PFSK-1 (cell line): ENCODE measurements at regions not wholly inside any gene's neighbourhood (a gene's known extent, or its start where the extent isn't known, plus 50 kb on each side); places are given as distances from the start of the nearest gene placed in this dataset.

Experiments used
- FOXP2 ChIP-seq: optimal IDR thresholded peaks from 2 replicates; pipeline ENCODE3; 2011; ENCODE audit warnings: borderline replicate concordance, control low read depth, inconsistent platforms; ENCODE audit not compliant: insufficient read depth; ENCODE audit errors: extremely low read length, extremely low read depth
- POLR2AphosphoS5 ChIP-seq: IDR thresholded peaks from 2 replicates; pipeline ENCODE4 v1.6.1; 2012; ENCODE audit warnings: low read depth, mild to moderate bottlenecking, control low read depth, low read length, moderate library complexity
- SIN3A ChIP-seq: IDR thresholded peaks from 2 replicates; pipeline ENCODE4 v1.6.1; 2012; ENCODE audit warnings: mild to moderate bottlenecking, low read length, moderate library complexity, borderline replicate concordance; ENCODE audit not compliant: insufficient read depth
- TAF1 ChIP-seq: IDR thresholded peaks from 2 replicates; pipeline ENCODE4 v1.6.1; 2012; ENCODE audit warnings: low read length, control low read depth, borderline replicate concordance; ENCODE audit not compliant: insufficient read depth
- TF ChIP-seq, protein P1 (sequence below), 2 experiments: IDR thresholded peaks; 2 replicates each; pipeline versions ENCODE4 v1.6.1 to v1.8.0; 2011 to 2012; ENCODE audit warnings: low read depth in 2 of 2, low read length in 2 of 2, control low read depth in 1 of 2, inconsistent platforms in 1 of 2, mild to moderate bottlenecking in 1 of 2, moderate library complexity in 1 of 2; ENCODE audit not compliant: insufficient read depth in 1 of 2

DNA sequence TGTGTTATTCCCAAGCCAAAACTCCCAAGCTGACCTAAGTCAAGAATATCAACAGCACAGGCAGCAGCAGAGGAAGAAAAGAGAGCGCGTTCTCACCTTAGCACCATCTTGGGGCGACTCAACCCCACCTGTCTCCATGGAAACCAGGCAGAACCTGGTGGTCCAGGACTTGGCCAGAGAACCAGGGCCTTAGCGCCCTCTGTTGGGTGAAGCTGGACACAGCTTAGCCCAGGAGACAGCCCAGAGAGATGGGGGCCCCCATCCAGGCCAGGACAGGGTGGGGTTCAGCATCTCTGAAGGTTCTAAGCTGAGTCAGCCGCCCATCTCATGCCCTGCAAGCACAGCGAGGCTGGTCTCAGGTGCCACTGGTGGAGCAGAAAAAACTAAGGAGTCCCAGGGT, 60.1 kb upstream of the TMEM132E start:
- TF ChIP-seq POLR2AphosphoS5 (no peak), SIN3A (no peak), TAF1 (no peak), FOXP2 (no peak)
- TF ChIP-seq, protein P1, sequence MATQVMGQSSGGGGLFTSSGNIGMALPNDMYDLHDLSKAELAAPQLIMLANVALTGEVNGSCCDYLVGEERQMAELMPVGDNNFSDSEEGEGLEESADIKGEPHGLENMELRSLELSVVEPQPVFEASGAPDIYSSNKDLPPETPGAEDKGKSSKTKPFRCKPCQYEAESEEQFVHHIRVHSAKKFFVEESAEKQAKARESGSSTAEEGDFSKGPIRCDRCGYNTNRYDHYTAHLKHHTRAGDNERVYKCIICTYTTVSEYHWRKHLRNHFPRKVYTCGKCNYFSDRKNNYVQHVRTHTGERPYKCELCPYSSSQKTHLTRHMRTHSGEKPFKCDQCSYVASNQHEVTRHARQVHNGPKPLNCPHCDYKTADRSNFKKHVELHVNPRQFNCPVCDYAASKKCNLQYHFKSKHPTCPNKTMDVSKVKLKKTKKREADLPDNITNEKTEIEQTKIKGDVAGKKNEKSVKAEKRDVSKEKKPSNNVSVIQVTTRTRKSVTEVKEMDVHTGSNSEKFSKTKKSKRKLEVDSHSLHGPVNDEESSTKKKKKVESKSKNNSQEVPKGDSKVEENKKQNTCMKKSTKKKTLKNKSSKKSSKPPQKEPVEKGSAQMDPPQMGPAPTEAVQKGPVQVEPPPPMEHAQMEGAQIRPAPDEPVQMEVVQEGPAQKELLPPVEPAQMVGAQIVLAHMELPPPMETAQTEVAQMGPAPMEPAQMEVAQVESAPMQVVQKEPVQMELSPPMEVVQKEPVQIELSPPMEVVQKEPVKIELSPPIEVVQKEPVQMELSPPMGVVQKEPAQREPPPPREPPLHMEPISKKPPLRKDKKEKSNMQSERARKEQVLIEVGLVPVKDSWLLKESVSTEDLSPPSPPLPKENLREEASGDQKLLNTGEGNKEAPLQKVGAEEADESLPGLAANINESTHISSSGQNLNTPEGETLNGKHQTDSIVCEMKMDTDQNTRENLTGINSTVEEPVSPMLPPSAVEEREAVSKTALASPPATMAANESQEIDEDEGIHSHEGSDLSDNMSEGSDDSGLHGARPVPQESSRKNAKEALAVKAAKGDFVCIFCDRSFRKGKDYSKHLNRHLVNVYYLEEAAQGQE (IDR thresholded peaks at IDR 0.05; ENCODE audit: insufficient read depth in 1 of 2, low read depth in 2 of 2, low read length in 2 of 2), result no peak
